Kidney (tissue), 13 donors: ENCODE measurements at regions not wholly inside any gene's neighbourhood (a gene's known extent, or its start where the extent isn't known, plus 50 kb on each side); places are given as distances from the start of the nearest gene placed in this dataset.

Experiments used
- DNase-seq, 5 donors: peaks; one replicate each; pipeline ENCODE4 v3.0.0-alpha.2; 2013 to 2020
- FAIRE-seq: peaks from 2 replicates; lab custom pipeline; 2012; peaks lifted over from hg19 to GRCh38; lab: Jason Lieb, UNC
- H3K27ac ChIP-seq, 2 donors: one replicate each; pipeline ENCODE4 v1.7.0; 2013; ENCODE audit warnings: low read depth in 2 of 2, low read length in 2 of 2, inconsistent platforms in 1 of 2
- H3K27me3 ChIP-seq: one replicate; pipeline ENCODE4 v1.7.1; 2013; ENCODE audit warnings: low read length, inconsistent platforms; ENCODE audit not compliant: control insufficient read depth, insufficient read depth
- H3K36me3 ChIP-seq, 3 donors: one replicate each; pipeline versions ENCODE4 v1.7.0 to v1.7.1; 2013; ENCODE audit warnings: low read length in 3 of 3, control low read depth in 1 of 3, inconsistent platforms in 1 of 3; ENCODE audit not compliant: insufficient read depth in 3 of 3, control insufficient read depth in 2 of 3
- H3K4me1 ChIP-seq, 3 donors: one replicate each; pipeline versions ENCODE4 v1.7.0 to v1.7.1; 2013; ENCODE audit warnings: low read length in 3 of 3, inconsistent platforms in 1 of 3, low read depth in 1 of 3; ENCODE audit not compliant: control insufficient read depth in 2 of 3, insufficient read depth in 2 of 3
- H3K4me3 ChIP-seq, 3 donors: one replicate each; pipeline versions ENCODE4 v1.7.0 to v1.8.1; 2013; ENCODE audit warnings: low read length in 3 of 3, control low read depth in 1 of 3, inconsistent platforms in 1 of 3
- H3K9ac ChIP-seq, 3 donors: one replicate each; pipeline versions ENCODE4 v1.7.0 to v1.7.1; 2013; ENCODE audit warnings: low read length in 3 of 3, control low read depth in 1 of 3, inconsistent platforms in 1 of 3
- H3K9me3 ChIP-seq, 3 donors: one replicate each; pipeline versions ENCODE4 v1.7.0 to v1.7.1; 2013; ENCODE audit warnings: low read length in 3 of 3, control low read depth in 1 of 3, inconsistent platforms in 1 of 3; ENCODE audit not compliant: control insufficient read depth in 2 of 3, insufficient read depth in 1 of 3
- intact Hi-C: fragments of 100-400 bp; cut with DNase I; formaldehyde crosslinking; loops from one replicate; pipeline ENCODE4 v1.11.1; 2022
- TF ChIP-seq, protein P1 (sequence below): IDR thresholded peaks from 3 replicates; pipeline ENCODE4 v1.5.1; 2012; ENCODE audit warnings: mild to moderate bottlenecking, moderate library complexity, borderline replicate concordance; ENCODE audit not compliant: insufficient read depth; ENCODE audit errors: extremely low read depth
- donor health status: control.
- donor health status: control.
- donor health status: control.
- donor health status: control.
- donor health status: control.
- donor health status: DM: yes; HTN: yes; CAD: no.
- donor health status: Normal renal cell carcinoma (clear cell type).

DNA sequence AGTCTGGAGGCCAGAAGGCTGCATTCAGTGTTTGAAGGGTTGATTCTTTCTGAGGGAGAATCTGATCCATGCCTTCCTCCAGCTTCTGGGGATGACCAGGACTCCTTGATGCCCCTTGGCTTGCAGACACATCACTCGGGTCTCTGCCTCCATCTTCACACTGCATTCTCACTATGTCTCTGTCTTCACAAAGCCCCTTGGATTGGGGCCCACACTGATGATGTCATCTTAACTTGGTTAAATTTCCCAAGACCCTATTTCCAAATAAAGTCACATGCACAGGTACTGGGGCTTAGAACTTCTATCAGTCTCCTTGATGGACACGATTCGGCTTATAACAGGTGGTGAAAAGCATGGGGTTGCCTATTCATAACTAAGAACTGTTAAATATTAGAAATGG, 112.1 kb upstream of the MYOCD start:
- DNase-seq (no peak), FAIRE-seq (no peak)

DNA sequence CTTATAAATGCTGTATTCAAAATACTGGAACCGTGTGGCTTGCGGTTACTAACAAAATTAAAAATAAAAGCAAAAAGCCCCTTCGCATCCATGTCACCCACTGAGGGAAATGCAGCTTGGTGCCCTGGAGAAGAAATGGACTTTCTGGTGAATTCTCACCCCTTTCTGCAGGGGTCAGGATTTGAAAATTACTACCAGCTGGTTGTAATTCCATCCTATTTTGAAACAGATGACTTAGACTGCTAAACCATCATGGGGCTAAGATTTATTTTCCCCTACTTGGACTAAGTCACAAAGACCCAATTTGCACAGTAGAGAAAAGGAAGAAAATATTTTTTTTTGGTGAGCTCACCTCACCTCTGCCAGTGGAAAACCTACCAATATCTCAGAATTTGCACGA, 111.4 kb upstream of the MYOCD start:
- TF ChIP-seq, protein P1, sequence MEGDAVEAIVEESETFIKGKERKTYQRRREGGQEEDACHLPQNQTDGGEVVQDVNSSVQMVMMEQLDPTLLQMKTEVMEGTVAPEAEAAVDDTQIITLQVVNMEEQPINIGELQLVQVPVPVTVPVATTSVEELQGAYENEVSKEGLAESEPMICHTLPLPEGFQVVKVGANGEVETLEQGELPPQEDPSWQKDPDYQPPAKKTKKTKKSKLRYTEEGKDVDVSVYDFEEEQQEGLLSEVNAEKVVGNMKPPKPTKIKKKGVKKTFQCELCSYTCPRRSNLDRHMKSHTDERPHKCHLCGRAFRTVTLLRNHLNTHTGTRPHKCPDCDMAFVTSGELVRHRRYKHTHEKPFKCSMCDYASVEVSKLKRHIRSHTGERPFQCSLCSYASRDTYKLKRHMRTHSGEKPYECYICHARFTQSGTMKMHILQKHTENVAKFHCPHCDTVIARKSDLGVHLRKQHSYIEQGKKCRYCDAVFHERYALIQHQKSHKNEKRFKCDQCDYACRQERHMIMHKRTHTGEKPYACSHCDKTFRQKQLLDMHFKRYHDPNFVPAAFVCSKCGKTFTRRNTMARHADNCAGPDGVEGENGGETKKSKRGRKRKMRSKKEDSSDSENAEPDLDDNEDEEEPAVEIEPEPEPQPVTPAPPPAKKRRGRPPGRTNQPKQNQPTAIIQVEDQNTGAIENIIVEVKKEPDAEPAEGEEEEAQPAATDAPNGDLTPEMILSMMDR: no peak
- intact Hi-C loops: no loop called here
- FAIRE-seq: no peak

More for the DNA sequence above, 112.1 kb upstream of the MYOCD start:
- no peak overlapping the region for H3K4me3 ChIP-seq
- H3K9me3 ChIP-seq: no peaks in the 10 kb centered on the region
- H3K27ac ChIP-seq: no peak overlapping the region
- H3K36me3 ChIP-seq: no peaks in the 10 kb centered on the region
- TF ChIP-seq, protein P1: no peak
- no peaks in the 10 kb centered on the region for H3K27me3 ChIP-seq
- H3K4me1 ChIP-seq: no peaks in the 10 kb centered on the region
- intact Hi-C loops: no loop called here
- H3K9ac ChIP-seq: no peak overlapping the region

DNA sequence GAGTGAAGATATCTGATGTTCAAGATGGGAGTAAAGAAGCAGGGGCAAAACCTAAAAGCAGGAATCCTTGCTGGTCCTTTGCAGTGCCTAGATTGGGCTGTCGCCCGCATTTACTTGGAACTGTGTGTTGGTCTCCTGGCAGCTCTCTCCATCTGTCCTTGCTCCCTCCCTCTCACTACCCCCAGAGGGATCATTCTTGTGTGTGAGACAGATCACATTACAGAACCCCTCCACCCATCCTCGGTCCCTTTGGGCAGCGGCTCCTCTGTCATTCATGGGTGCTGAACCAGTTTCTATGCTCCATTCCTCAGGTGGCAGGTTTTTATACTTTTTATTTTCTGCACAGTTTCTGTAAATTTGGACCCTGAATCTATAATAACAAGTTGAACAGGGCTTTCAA, 99.4 kb upstream of the MYOCD start:
- no peak for FAIRE-seq

More for the DNA sequence above, 111.4 kb upstream of the MYOCD start:
- Histone ChIP-seq H3K9ac (no peak overlapping the region), H3K36me3 (no peaks in the 10 kb centered on the region), H3K4me3 (no peak overlapping the region), H3K27me3 (no peaks in the 10 kb centered on the region), H3K4me1 (no peaks in the 10 kb centered on the region), H3K27ac (no peak overlapping the region), H3K9me3 (no peaks in the 10 kb centered on the region)
- DNase-seq: no peak

More for the DNA sequence above, 99.4 kb upstream of the MYOCD start:
- Histone ChIP-seq H3K27me3 (no peaks in the 10 kb centered on the region), H3K4me1 (no peaks in the 10 kb centered on the region), H3K27ac (no peak overlapping the region), H3K36me3 (no peaks in the 10 kb centered on the region), H3K4me3 (no peak overlapping the region), H3K9ac (no peak overlapping the region), H3K9me3 (no peaks in the 10 kb centered on the region)
- TF ChIP-seq, protein P1: no peak
- DNase-seq: peak in 1 of 5 donors; percentile 52
- intact Hi-C loops: no loop called here
